IMR-90 (cell line): ENCODE measurements at regions not wholly inside any gene's neighbourhood (a gene's known extent, or its start where the extent isn't known, plus 50 kb on each side); places are given as distances from the start of the nearest gene placed in this dataset.

ENCODE experiments used
- CEBPB ChIP-seq: IDR thresholded peaks from 2 replicates; pipeline ENCODE4 v1.6.1; 2012; ENCODE audit warnings: low read depth, low read length, improper control_type of control experiment
- CTCF ChIP-seq: conservative IDR thresholded peaks from 2 replicates; pipeline ENCODE4 v1.5.1; 2012; ENCODE audit warnings: mild to moderate bottlenecking, low read depth, low read length, improper control_type of control experiment
- FOS ChIP-seq: fragments of 150-350 bp; IDR thresholded peaks from 2 replicates; pipeline ENCODE4 v1.6.1; 2016; ENCODE audit warnings: low read depth, low read length
- MXI1 ChIP-seq: IDR thresholded peaks from 2 replicates; pipeline ENCODE4 v1.6.1; 2012; ENCODE audit warnings: low read depth, mild to moderate bottlenecking, low read length, moderate library complexity, borderline replicate concordance
- NFE2L2 ChIP-seq: fragments of 150-350 bp; IDR thresholded peaks from 2 replicates; pipeline ENCODE4 v1.6.1; 2016; ENCODE audit warnings: low read depth, mild to moderate bottlenecking, low read length
- POLR2A ChIP-seq: IDR thresholded peaks from 2 replicates; pipeline ENCODE4 v1.6.1; 2012; ENCODE audit warnings: mild to moderate bottlenecking, low read depth, low read length
- RFX5 ChIP-seq: IDR thresholded peaks from 2 replicates; pipeline ENCODE4 v1.8.0; 2012; ENCODE audit warnings: low read depth, mild to moderate bottlenecking, low read length, moderate library complexity

GRCh38 chr1:187773168-187773567, 944.4 kb downstream of the PLA2G4A start:
- TF ChIP-seq MXI1 (no peak), POLR2A (no peak), CTCF (no peak), CEBPB (no peak), RFX5 (no peak), NFE2L2 (no peak), FOS (no peak)
